ENCODE measurements at regions not wholly inside any gene's neighbourhood (a gene's known extent, or its start where the extent isn't known, plus 50 kb on each side); places are given as distances from the start of the nearest gene placed in this dataset.

GRCh38 chr11:129574431-129574830, 198.8 kb downstream of the BARX2 start:
- no peak for DNase-seq
- no peak overlapping the region for H3K27ac Mint-ChIP-seq
- H3K36me3 Mint-ChIP-seq (ENCODE audit: low read depth): no peaks in the 10 kb centered on the region

GRCh38 chr11:129576652-129577051, 201.0 kb downstream of the BARX2 start:
- no peak overlapping the region for H3K27ac Mint-ChIP-seq
- H3K4me1 Mint-ChIP-seq (ENCODE audit: low read depth): no peaks in the 10 kb centered on the region
- no peak for DNase-seq
- H3K36me3 Mint-ChIP-seq (ENCODE audit: low read depth): no peaks in the 10 kb centered on the region
- peaks cover 10% of the 10 kb centered on the region for H3K27me3 Mint-ChIP-seq
- H3K9me3 Mint-ChIP-seq: peaks cover 18% of the 10 kb centered on the region
- no peak overlapping the region for H3K4me3 Mint-ChIP-seq

More at GRCh38 chr11:129574431-129574830, 198.8 kb downstream of the BARX2 start:
- peaks cover 10% of the 10 kb centered on the region for H3K27me3 Mint-ChIP-seq
- peaks cover 18% of the 10 kb centered on the region for H3K9me3 Mint-ChIP-seq
- H3K4me1 Mint-ChIP-seq (ENCODE audit: low read depth): no peaks in the 10 kb centered on the region
- H3K4me3 Mint-ChIP-seq: no peak overlapping the region

GRCh38 chr11:129578006-129578405, 202.4 kb downstream of the BARX2 start:
- Mint-ChIP-seq H3K4me1 (ENCODE audit: low read depth) (no peaks in the 10 kb centered on the region), H3K36me3 (ENCODE audit: low read depth) (no peaks in the 10 kb centered on the region), H3K27me3 (peaks cover 10% of the 10 kb centered on the region), H3K4me3 (no peak overlapping the region), H3K9me3 (peaks cover 15% of the 10 kb centered on the region), H3K27ac (no peak overlapping the region)
- DNase-seq: no peak

- H3K9me3 Mint-ChIP-seq: peaks cover under 1% of the 10 kb centered on the region
- H3K27me3 Mint-ChIP-seq: peaks cover 10% of the 10 kb centered on the region
- DNase-seq: no peak
- no peak overlapping the region for H3K27ac Mint-ChIP-seq
- H3K36me3 Mint-ChIP-seq (ENCODE audit: low read depth): no peaks in the 10 kb centered on the region
- H3K4me1 Mint-ChIP-seq (ENCODE audit: low read depth): no peaks in the 10 kb centered on the region
- no peak overlapping the region for H3K4me3 Mint-ChIP-seq
Measured at GRCh38 chr11:129580278-129580677, 204.6 kb downstream of the BARX2 start.

GRCh38 chr11:129584316-129584715, 208.7 kb downstream of the BARX2 start:
- H3K27ac Mint-ChIP-seq: no peak overlapping the region
- no peak for DNase-seq
- H3K36me3 Mint-ChIP-seq (ENCODE audit: low read depth): no peaks in the 10 kb centered on the region
- no peak overlapping the region for H3K4me3 Mint-ChIP-seq
- peaks cover under 1% of the 10 kb centered on the region for H3K27me3 Mint-ChIP-seq
- H3K9me3 Mint-ChIP-seq: no peaks in the 10 kb centered on the region
- no peaks in the 10 kb centered on the region for H3K4me1 Mint-ChIP-seq (ENCODE audit: low read depth)

GRCh38 chr11:129589190-129589860, 213.7 kb downstream of the BARX2 start:
- Mint-ChIP-seq H3K4me3 (no peak overlapping the region), H3K4me1 (ENCODE audit: low read depth) (no peaks in the 10 kb centered on the region), H3K36me3 (ENCODE audit: low read depth) (no peaks in the 10 kb centered on the region), H3K27ac (no peak overlapping the region), H3K9me3 (no peaks in the 10 kb centered on the region), H3K27me3 (peaks cover 19% of the 10 kb centered on the region)
- no peak for DNase-seq

- no peak overlapping the region for H3K27ac Mint-ChIP-seq
- no peaks in the 10 kb centered on the region for H3K4me1 Mint-ChIP-seq (ENCODE audit: low read depth)
- no peak for DNase-seq
- no peaks in the 10 kb centered on the region for H3K36me3 Mint-ChIP-seq (ENCODE audit: low read depth)
- no peak overlapping the region for H3K4me3 Mint-ChIP-seq
- peaks cover 23% of the 10 kb centered on the region for H3K27me3 Mint-ChIP-seq
- no peaks in the 10 kb centered on the region for H3K9me3 Mint-ChIP-seq
Measured at GRCh38 chr11:129590030-129590752, 214.5 kb downstream of the BARX2 start.

- H3K27me3 Mint-ChIP-seq: peaks cover 24% of the 10 kb centered on the region
- no peak for DNase-seq
- H3K4me1 Mint-ChIP-seq (ENCODE audit: low read depth): no peaks in the 10 kb centered on the region
- no peaks in the 10 kb centered on the region for H3K36me3 Mint-ChIP-seq (ENCODE audit: low read depth)
- H3K9me3 Mint-ChIP-seq: no peaks in the 10 kb centered on the region
- no peak overlapping the region for H3K4me3 Mint-ChIP-seq
- H3K27ac Mint-ChIP-seq: no peak overlapping the region
Measured at GRCh38 chr11:129590753-129591475, 215.3 kb downstream of the BARX2 start.

- peaks cover 2% of the 10 kb centered on the region for H3K9me3 Mint-ChIP-seq
- no peaks in the 10 kb centered on the region for H3K36me3 Mint-ChIP-seq (ENCODE audit: low read depth)
- peaks cover 27% of the 10 kb centered on the region for H3K27me3 Mint-ChIP-seq
- H3K27ac Mint-ChIP-seq: no peak overlapping the region
- DNase-seq: no peak
- no peak overlapping the region for H3K4me3 Mint-ChIP-seq
- H3K4me1 Mint-ChIP-seq (ENCODE audit: low read depth): no peaks in the 10 kb centered on the region
Measured at GRCh38 chr11:129591527-129591926, 215.9 kb downstream of the BARX2 start.

- no peak overlapping the region for H3K4me3 Mint-ChIP-seq
- peaks cover 27% of the 10 kb centered on the region for H3K27me3 Mint-ChIP-seq
- no peak for DNase-seq
- peaks cover 2% of the 10 kb centered on the region for H3K9me3 Mint-ChIP-seq
- no peaks in the 10 kb centered on the region for H3K4me1 Mint-ChIP-seq (ENCODE audit: low read depth)
- no peak overlapping the region for H3K27ac Mint-ChIP-seq
- no peaks in the 10 kb centered on the region for H3K36me3 Mint-ChIP-seq (ENCODE audit: low read depth)
Measured at GRCh38 chr11:129592191-129592590, 216.5 kb downstream of the BARX2 start.

GRCh38 chr11:129593098-129593497, 217.4 kb downstream of the BARX2 start:
- no peak for DNase-seq
- H3K27ac Mint-ChIP-seq: no peak overlapping the region
- peaks cover 27% of the 10 kb centered on the region for H3K27me3 Mint-ChIP-seq
- H3K4me3 Mint-ChIP-seq: no peak overlapping the region
- H3K9me3 Mint-ChIP-seq: peaks cover 2% of the 10 kb centered on the region
- no peaks in the 10 kb centered on the region for H3K36me3 Mint-ChIP-seq (ENCODE audit: low read depth)
- H3K4me1 Mint-ChIP-seq (ENCODE audit: low read depth): no peaks in the 10 kb centered on the region

GRCh38 chr11:129595038-129595962, 219.7 kb downstream of the BARX2 start:
- Mint-ChIP-seq H3K27ac (no peak overlapping the region), H3K27me3 (peaks cover 27% of the 10 kb centered on the region), H3K4me1 (ENCODE audit: low read depth) (no peaks in the 10 kb centered on the region), H3K9me3 (peaks cover 2% of the 10 kb centered on the region), H3K4me3 (no peak overlapping the region), H3K36me3 (ENCODE audit: low read depth) (no peaks in the 10 kb centered on the region)
- DNase-seq: no peak

- no peak overlapping the region for H3K4me3 Mint-ChIP-seq
- peaks cover 27% of the 10 kb centered on the region for H3K27me3 Mint-ChIP-seq
Measured at GRCh38 chr11:129596351-129596750, 219.3 kb upstream of the TMEM45B start.

GRCh38 chr11:129598378-129598777, 217.3 kb upstream of the TMEM45B start:
- H3K9me3 Mint-ChIP-seq: peaks cover 2% of the 10 kb centered on the region
- no peak overlapping the region for H3K4me3 Mint-ChIP-seq
- no peak overlapping the region for H3K27ac Mint-ChIP-seq
- no peaks in the 10 kb centered on the region for H3K4me1 Mint-ChIP-seq (ENCODE audit: low read depth)
- H3K27me3 Mint-ChIP-seq: peaks cover 20% of the 10 kb centered on the region
- DNase-seq: no peak
- no peaks in the 10 kb centered on the region for H3K36me3 Mint-ChIP-seq (ENCODE audit: low read depth)

More at GRCh38 chr11:129596351-129596750, 219.3 kb upstream of the TMEM45B start:
- no peaks in the 10 kb centered on the region for H3K4me1 Mint-ChIP-seq (ENCODE audit: low read depth)
- DNase-seq: no peak
- no peak overlapping the region for H3K27ac Mint-ChIP-seq
- H3K9me3 Mint-ChIP-seq: peaks cover 2% of the 10 kb centered on the region
- no peaks in the 10 kb centered on the region for H3K36me3 Mint-ChIP-seq (ENCODE audit: low read depth)

Data from activated T-cell treated with anti-CD3 and anti-CD28 coated beads, Interleukin-2, amount 50 U/mL, for 24 hours (primary cell).